ENCODE measurements at regions not wholly inside any gene's neighbourhood (a gene's known extent, or its start where the extent isn't known, plus 50 kb on each side); places are given as distances from the start of the nearest gene placed in this dataset.

DNA sequence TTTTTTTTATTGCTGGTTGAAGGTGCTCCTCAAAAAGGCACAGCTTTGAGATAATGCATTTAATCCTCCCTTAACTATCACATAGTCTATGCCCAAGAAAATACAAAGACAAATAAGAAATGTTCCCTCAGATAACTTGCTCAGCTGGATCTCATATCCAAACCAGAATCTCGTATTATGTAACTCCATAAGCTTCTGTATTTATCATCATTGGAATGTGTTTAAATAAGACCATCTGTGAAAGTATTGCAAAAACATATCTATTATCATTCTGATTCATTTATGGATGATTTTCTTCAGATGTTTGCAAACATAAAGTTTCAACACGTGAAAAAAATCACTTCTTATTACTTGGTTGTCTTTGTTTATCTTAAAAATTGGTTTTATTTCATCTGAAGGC lies 190.9 kb downstream of the IRS2 start:
- no peak for DNase-seq (ENCODE audit: low read depth in 2 of 2)

DNA sequence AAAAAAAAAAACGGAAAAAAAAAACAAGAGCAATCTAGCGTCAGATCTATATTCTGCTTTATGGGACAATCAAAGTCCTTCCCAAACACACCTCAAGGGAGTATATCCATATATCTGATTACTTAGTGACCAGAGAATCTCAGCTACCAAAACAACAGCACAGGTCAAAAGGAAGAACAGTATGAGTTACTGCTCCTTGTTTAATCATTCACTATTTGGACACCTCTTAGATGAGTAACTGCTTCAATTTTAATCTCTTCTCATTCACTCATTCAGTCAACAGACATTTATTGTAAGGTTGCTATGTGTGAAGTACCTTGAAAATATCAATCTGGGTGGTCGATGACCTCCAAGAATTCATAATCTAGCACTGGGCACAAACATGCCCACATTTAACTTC lies 193.2 kb downstream of the IRS2 start:
- DNase-seq (ENCODE audit: low read depth in 2 of 2) = no peak

DNA sequence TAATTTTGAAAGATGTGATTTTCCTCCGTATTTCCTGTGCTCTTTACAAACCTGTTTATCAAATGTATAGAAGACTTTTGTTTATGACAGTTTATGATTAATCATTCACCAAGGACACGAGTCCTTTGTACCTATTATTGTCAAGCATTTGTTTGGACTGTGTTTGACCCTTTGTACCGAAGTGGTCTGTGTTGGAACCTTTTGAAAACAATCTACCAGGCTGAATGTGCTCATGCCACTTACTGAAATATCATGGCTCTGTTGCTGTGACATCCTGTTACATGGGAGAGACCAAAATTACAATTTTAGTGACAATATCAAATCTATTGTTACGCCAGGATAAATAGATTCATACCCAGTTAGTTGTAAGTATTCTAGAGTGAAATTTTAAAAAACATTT lies 193.6 kb downstream of the IRS2 start:
- no peak for DNase-seq (ENCODE audit: low read depth in 2 of 2)

DNA sequence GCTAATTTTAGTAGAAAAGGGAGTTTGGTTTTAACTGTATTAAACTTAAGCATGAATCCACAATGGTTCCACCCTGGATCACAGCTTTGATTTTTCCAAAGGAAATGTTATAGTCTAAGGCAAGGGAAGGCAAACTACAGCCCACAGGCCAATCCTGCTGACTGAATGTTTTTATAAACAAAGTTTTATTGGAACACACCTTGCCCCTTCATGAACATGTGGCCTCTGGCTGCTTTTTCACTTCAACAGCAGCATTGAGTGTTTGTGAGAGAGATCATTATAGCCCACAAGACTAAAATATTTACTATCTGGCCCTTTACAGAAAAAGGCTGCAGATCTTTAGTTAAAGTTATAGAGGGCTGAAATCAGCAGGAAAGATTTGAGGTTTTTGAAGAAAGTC lies 198.7 kb downstream of the IRS2 start:
- DNase-seq (ENCODE audit: low read depth in 2 of 2) = no peak

DNA sequence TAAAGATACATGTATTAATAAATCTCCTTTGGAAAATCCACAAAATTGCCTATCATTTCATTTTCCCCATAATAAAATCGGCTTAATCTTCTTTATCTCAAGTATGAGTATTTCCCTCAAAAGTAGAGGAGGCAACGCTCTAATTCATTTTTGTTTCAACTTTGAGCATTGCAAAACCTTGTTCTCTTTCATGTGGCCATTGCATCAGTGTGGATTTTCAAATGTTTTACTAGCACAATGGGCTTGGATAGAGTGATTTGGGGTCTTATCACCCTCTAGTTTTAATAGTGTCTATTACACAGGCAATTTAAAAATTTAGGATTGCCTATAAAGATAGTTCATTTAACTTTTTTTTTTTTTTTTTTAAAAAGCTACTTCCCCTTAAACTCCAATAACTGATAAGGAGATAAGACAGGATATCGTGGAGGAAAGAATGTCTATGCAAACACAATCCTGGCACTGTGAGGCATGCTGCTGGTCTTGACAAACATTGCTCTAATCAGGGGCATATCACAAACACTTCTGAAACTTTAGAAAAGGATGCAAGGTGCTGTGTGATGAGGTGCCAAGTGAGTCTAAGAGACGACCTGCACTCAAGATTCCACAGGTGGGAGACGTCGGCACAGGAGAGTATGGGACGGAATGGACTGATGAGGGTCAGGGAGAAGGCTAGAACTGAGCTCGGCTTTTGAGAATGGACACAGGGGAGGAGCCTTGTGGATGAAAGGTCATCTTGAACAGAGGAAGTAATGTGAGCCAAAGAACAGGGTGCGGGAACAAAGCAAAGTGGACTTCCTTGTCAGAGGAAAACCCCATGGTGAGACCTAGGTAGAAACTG lies 199.7 kb downstream of the IRS2 start:
- no peak for DNase-seq (ENCODE audit: low read depth in 2 of 2)

DNA sequence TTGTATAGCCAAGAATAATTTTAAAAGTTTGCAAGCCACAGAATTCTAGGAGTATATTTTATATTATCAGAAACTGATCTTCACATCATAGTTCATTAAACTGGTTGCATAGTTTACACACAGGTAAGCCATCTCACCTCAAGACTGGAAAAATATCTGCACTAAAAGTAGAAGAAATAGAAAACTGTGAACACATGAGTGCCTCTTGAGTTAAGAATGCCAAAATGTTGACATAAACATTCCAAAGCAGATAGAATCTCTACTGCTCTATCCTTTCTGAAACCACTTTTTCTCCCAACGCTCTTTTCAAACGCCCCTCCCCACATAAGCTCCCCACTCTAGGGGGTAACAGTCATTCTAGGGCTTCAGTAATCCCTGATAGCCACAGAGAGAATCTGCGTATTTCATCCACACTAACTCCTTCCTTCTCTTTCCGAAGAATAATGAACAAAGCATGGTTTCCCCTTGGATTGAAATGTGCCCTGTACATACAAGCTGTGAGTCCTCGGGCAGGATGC lies 201.5 kb downstream of the IRS2 start:
- no peak for DNase-seq (ENCODE audit: low read depth in 2 of 2)

DNA sequence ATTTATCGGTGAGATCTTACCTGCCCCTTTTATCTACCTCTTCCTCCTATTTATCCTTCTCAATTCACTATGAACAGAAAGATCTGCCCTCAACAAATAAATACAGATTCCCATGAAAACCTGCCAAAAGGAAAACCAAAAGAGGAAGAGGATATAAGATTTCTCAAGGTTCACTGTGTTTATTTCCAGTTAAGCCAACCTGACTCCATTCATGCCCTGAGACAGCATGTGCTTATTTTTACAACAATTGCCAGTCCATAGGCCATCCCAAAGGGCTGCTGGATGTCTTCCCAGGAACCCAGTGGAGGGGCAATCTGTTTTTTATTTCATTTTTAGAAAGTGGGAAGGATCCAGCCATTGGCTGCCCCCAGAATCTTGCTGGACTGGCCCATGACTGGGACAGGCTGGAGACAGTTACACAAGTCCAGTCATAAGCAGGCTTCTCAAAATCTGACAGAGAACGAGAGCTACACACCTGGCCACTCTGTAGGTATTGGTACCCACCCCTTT lies 209.1 kb downstream of the IRS2 start:
- no peak for DNase-seq (ENCODE audit: low read depth in 2 of 2)

DNA sequence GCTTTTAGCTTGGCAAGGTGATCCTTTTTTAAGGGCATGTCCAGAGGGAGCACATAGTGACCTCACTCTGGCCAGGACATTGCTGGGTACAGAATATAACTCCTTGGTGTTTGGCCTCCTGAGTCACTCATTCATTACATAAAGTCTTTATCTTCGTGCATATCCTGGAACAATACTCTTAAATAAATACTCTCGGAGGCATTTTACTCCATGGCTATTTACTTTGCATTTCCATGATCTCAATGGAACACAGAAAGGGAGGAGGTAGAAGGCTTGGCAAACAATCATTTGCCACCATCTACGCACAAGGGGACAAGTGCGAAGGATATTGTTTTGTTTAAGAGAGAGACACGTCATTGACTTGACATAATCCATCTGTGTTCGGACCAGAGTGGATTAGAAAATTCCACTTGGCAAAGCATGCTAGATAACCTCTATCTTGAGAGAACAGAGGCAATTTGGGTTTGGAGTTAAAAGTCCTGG lies 210.0 kb downstream of the IRS2 start:
- DNase-seq (ENCODE audit: low read depth in 2 of 2) = no peak

DNA sequence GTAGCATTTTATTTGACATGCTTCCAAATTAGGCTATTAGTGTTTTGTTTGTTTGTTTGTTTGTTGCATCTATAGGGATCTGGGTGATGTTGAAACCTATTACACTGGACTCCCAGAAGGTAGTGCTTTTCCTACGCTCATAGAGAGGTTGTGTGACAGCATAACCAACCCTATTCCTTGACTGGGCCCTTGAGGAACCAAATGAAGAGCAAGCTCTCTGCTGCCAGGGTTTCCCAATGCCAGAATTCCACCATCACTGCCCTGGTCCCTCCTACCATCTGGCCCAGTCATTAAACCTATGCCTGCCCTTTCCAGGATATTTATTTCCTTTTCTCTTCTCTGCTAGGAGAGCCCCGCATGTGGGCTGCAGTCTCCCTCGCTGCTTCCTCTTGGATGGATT lies 210.6 kb downstream of the IRS2 start:
- no peak for DNase-seq (ENCODE audit: low read depth in 2 of 2)

DNA sequence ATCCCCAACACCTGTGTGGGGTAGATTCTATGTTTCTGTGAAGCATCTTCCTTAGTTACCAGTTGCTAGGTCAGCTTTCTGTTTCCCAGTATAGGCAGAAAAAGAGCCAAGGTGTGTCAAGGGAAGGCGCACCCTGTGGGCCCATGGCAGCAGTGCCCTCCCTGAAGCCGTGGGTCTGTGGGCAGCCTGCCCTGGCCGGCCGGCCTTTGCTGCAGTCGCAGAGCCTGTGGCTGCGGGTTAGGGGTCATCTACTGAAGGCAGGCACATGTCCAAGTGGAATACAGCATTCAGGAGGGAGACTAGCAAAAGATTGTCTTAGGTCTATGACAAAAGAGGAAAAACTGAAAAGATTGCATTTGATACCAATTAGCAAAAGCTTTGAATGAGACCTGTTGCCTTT lies 214.0 kb downstream of the IRS2 start:
- DNase-seq (ENCODE audit: low read depth in 2 of 2) = no peak

DNA sequence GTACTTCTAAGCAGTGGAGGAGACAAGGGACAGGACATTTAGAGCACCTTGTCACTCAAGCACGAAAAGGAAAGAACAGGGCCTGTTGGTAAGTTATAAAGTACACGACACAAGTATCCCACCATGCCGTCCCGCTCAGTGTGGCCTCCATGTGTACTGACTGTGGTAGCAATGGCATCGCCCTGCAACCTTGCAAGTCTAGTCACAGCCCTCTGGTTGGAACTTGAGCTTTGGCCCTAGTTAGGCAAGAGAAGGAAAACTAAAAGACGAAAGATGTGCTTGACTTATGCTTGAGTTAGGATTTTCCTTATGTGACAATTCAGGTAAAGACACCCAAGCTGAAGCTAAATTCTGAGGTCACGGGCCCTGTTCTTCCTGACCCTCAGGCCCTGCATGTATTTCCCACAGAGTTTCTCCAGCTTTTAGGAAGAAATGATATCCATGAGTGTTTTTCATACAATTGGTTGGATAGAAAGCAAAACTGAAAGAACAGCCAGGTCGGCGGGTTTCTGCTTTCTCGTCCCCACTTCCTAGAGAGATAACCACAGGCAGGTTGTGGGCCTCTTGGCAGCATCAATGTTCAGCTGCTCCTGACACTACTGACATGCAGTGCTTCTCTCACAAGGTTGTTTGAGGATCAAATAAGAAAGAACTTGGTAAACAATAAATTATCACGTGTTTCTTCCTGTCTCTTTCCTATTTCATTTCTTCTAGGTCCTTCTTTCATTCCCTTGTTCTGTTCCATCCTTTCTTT lies 216.2 kb downstream of the IRS2 start:
- DNase-seq (ENCODE audit: low read depth in 2 of 2) = peak in 1 of 2 donors; percentile 4

DNA sequence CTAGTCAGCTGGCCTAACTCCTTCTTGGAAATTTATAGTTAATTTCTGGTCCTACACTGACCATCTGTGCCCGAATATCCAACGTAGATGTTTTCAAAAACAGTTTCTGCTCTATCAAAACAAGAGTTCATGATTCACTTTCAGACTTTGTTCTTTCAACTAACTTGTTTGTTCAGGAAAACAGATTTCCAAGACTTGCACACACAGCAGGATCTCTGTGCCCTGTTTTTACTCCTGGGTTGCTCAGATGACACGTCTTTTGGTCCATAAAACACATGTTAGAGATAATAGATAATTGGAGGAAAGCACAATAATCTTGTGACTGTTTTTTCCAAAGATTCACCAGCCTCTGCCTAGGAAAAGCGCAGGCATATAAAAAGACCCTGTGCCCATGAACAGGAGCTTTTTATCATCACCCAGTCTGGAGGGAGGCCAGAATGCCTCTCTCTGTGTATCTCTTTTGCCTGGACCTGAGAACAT lies 218.0 kb downstream of the IRS2 start:
- DNase-seq (ENCODE audit: low read depth in 2 of 2) = no peak

DNA sequence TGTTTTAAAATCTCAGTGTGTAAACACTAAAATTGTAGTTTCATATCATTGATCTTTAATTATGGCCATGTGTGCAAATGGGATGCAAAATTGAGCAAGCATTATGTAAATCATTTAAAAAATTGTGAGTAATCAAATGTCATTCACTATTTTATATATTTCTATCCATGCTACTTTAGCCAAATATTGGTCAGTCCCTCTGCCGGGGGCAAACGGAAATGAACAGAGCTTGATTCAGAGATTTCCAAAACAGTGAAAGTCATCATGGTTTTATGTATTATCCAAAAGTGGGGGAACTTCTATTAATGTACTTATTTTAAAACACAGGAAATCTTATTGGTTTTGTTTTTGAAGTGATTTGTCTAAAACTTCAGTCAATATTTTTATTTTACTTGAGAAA lies 219.1 kb downstream of the IRS2 start:
- no peak for DNase-seq (ENCODE audit: low read depth in 2 of 2)

DNA sequence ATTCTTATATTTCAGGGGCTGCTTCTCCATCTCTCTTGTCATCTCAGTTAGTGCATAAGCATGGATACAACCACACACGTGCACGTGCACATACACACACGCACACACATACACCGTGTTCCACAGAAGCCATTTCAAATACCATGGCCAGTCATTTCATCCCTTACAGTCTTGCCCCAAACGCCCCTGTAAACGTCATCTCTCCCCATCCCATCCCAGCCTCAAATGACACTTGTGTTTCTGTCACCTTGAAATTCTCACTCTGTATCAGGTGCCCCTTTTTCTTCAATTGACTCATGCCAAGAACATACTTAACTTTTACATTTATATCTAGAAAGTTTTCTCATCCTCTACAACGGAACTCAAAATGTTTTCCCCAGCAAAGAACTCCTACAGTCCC lies 220.5 kb downstream of the IRS2 start:
- DNase-seq (ENCODE audit: low read depth in 2 of 2) = no peak

DNA sequence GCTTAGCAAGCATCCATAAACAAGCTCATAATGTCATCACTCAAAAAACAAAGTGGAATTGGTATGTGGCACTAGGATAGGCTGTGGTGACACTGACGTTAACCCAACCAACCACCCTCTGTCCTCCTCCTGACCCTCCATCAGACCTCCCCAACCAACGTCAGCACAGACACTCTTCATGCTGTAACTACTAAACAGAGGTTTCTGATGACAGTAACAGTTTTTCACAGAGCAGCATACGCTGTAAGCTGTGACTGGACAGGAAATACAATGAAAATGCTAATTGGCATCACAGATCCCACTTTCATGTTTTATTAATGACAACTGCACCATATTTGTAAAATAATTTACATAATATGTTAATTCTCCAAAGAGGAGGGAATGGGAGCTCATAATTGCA lies 238.0 kb downstream of the IRS2 start:
- DNase-seq (ENCODE audit: low read depth in 2 of 2) = no peak

DNA sequence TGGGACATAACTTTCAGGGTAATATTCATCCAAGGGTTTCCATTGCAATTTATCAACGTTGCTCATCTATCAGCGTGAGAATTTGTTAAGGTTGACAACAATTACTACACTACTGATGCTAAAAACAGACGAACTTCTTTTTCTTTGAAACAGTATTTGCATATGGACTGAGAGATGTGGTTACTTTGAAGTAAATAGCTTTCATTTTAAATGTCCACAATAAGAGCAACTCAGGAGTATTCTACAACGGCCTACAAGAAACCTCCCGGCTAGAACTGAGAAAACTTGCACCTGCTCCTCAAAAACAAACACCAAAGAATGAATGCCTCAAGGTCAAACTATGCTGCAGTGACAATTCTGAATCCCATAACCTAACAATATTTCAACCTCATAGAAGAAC lies 238.4 kb downstream of the IRS2 start:
- DNase-seq (ENCODE audit: low read depth in 2 of 2) = no peak

DNA sequence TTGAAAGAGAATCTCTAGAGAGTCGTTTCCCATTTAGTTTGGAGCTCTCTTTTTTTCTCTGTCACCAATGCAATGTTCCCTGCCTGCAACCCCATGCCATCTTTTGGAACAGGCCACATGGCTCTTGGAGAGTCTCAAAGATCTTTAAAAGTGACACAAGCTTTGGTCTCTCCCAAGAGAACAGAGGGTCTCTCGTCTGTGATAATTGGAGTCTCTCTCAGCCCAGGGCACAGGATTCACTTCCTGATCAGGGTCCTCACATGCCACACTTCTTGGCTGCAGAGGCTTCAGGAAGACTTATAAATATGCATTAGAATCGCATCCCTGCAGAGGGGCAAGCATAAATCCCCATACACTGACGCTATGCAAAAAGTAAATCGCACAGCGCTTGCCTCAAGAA lies 240.5 kb downstream of the IRS2 start:
- DNase-seq (ENCODE audit: low read depth in 2 of 2) = no peak

DNA sequence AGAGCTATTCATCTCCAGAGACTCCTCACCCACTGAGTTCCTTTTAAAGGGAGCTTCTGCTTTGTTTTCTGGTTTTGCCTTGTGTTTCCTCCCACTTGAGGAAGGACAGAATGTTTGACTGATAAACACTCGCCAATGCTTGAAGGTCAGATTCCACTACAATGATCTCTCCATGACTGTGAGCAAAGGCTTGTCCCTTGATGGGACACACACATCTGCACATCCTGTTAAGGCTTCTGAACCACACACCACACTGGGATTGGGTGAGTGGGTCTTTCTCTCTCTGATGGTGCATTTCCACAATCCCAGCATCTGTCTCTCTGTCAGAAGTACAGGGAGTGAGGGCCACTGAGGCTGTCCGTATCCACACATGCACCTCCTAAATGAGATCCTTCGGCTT lies 245.3 kb downstream of the IRS2 start:
- DNase-seq (ENCODE audit: low read depth in 2 of 2) = no peak

DNA sequence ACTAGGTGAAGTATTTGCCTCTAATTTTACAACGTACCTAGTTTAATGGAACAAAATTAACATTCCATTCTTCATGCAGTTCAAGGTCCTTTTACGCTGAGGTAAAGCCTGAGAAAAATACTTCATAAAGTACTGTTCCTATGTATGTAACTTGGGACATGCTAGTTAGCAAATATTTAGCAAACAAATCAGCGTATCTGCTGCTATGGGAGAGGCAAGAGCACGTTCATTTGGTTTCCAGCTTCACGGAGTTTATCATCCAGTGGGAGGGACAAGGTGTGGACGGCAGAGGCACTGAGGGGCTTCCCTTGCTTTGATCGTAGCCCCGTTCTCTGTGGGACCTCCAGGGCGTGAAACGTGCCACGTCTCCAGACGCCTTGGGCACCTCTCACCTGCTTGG lies 248.8 kb downstream of the IRS2 start:
- DNase-seq (ENCODE audit: low read depth in 2 of 2) = no peak

DNA sequence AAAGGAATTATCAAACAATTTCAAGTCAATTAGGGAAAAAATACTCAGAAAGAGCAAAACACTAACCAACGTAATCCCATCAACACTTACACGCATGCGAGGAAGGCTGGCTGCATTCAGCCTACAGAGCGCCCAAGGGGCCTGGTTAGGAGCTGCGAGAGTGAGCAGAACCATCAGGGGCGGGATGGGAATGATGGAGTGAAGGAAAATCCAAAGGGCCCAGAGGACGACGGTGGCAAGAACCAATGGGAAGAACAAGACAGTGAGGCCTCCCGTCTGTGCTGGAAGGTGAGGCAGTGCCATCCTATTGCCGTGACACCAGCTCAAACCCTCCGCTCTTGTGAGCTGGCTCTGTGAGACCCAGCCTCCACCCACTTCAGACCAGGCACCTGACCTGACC lies 253.0 kb downstream of the IRS2 start:
- no peak for DNase-seq (ENCODE audit: low read depth in 2 of 2)

DNA sequence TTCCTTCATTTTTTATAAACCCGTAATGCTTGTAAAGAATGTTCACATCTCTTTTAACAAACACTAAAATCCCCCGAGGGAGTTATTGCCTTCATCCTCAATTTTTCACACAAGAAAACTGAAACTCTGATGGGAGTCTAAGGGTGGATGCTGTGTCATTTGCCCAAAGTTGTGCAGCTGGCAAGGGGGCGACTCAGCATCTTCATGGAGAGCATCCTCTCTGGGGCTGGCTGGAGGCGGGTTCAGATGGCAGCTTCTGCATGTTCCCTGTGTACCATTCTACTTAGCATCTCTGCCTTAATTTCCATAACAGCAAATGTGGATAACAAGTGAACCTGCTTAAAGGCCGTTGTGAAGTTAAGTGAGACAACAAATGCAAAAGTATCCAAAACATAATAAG lies 256.4 kb downstream of the IRS2 start:
- no peak for DNase-seq (ENCODE audit: low read depth in 2 of 2)

DNA sequence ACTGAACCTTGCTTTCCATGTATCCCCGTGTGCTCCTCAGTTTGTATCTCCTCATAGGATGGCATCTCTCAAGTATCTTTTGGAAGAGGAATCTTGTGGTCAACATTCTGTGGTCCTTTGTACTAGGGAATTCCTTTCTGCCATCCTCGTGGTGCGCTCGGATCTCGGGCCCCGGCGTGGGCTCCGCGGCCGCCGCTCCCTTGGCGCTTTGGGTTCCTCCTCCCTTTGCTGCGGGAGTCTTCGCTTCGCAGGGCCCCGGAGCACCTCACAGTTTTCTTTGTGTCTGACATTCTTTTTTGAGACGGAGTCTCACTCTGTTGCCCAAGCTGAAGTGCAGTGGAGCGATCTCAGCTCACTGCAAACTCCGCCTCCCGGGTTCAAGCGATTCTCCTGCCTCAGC lies 264.7 kb downstream of the IRS2 start:
- no peak for DNase-seq (ENCODE audit: low read depth in 2 of 2)

DNA sequence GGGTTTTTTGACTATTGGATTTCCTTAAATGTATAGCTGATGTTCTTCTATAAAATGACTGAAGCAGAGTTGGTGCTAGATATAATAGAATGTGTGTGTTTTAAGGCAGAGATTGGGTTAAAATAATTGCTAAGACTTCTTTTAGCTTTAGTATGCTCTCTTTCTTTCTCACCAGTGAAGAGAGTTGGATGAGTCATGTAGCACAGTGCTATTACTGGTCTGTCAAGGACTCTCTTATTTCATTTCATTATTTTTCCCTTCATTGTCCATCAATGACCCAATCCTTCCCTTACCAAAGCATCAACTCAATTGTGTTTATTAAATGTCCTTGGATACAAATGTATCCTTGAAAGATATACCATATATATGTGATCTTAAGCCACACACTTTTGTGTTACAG lies 268.9 kb downstream of the IRS2 start:
- no peak for DNase-seq (ENCODE audit: low read depth in 2 of 2)
